Stimulated activated naive CD8-positive, alpha-beta T cell treated with anti-CD3 and anti-CD28 coated beads, Interleukin-15, Interleukin-2, amounts not matched to agents 100 ng/mL and 50 ng/mL, for 24 hours (primary cell): ENCODE measurements at regions not wholly inside any gene's neighbourhood (a gene's known extent, or its start where the extent isn't known, plus 50 kb on each side); places are given as distances from the start of the nearest gene placed in this dataset.

Experiments
- H3K27ac Mint-ChIP-seq: one replicate; pipeline ENCODE4 v1.8.0; 2021; ENCODE audit warnings: mild to moderate bottlenecking, mixed read lengths
- H3K27me3 Mint-ChIP-seq: one replicate; pipeline ENCODE4 v1.8.0; 2021; ENCODE audit warnings: mixed read lengths
- H3K36me3 Mint-ChIP-seq: one replicate; pipeline ENCODE4 v1.8.0; 2021; ENCODE audit warnings: low read depth, mixed read lengths
- H3K4me1 Mint-ChIP-seq: one replicate; pipeline ENCODE4 v1.8.0; 2021; ENCODE audit warnings: low read depth, mixed read lengths
- H3K4me3 Mint-ChIP-seq: one replicate; pipeline ENCODE4 v1.8.0; 2021; ENCODE audit warnings: mild to moderate bottlenecking, mixed read lengths
- H3K9me3 Mint-ChIP-seq: one replicate; pipeline ENCODE4 v1.8.0; 2021; ENCODE audit warnings: mixed read lengths

- Mint-ChIP-seq H3K27me3 (peaks cover 15% of the 10 kb centered on the region), H3K4me3 (no peak overlapping the region), H3K4me1 (peaks cover 3% of the 10 kb centered on the region), H3K9me3 (no peaks in the 10 kb centered on the region), H3K36me3 (no peaks in the 10 kb centered on the region), H3K27ac (no peak overlapping the region)
Measured at GRCh38 chr20:52267418-52267817, 75.8 kb upstream of the ZFP64 start.

- no peak overlapping the region for H3K27ac Mint-ChIP-seq
- peaks cover 20% of the 10 kb centered on the region for H3K27me3 Mint-ChIP-seq
- no peak overlapping the region for H3K4me3 Mint-ChIP-seq
Measured at GRCh38 chr20:52263757-52264156, 72.2 kb upstream of the ZFP64 start.

GRCh38 chr20:52261792-52262191 is 70.2 kb upstream of the ZFP64 start:
- Mint-ChIP-seq H3K27me3 (peaks cover 19% of the 10 kb centered on the region), H3K9me3 (peaks cover 10% of the 10 kb centered on the region), H3K27ac (no peak overlapping the region), H3K36me3 (peaks cover 3% of the 10 kb centered on the region), H3K4me1 (no peaks in the 10 kb centered on the region), H3K4me3 (no peak overlapping the region)

More at GRCh38 chr20:52263757-52264156, 72.2 kb upstream of the ZFP64 start:
- Mint-ChIP-seq H3K4me1 (peaks cover 3% of the 10 kb centered on the region), H3K36me3 (no peaks in the 10 kb centered on the region), H3K9me3 (peaks cover 1% of the 10 kb centered on the region)

- Mint-ChIP-seq H3K27me3 (peaks cover 17% of the 10 kb centered on the region), H3K36me3 (peaks cover 3% of the 10 kb centered on the region), H3K9me3 (peaks cover 12% of the 10 kb centered on the region), H3K4me3 (no peak overlapping the region), H3K4me1 (no peaks in the 10 kb centered on the region), H3K27ac (no peak overlapping the region)
Measured at GRCh38 chr20:52259295-52259694, 67.7 kb upstream of the ZFP64 start.

GRCh38 chr20:52256454-52256853 is 64.9 kb upstream of the ZFP64 start:
- peaks cover 10% of the 10 kb centered on the region for H3K27me3 Mint-ChIP-seq
- peaks cover 16% of the 10 kb centered on the region for H3K9me3 Mint-ChIP-seq
- no peak overlapping the region for H3K4me3 Mint-ChIP-seq
- no peaks in the 10 kb centered on the region for H3K4me1 Mint-ChIP-seq
- no peak overlapping the region for H3K27ac Mint-ChIP-seq
- peaks cover 3% of the 10 kb centered on the region for H3K36me3 Mint-ChIP-seq

GRCh38 chr20:52252664-52253063 is 61.1 kb upstream of the ZFP64 start:
- peaks cover 6% of the 10 kb centered on the region for H3K27me3 Mint-ChIP-seq
- no peaks in the 10 kb centered on the region for H3K36me3 Mint-ChIP-seq
- H3K4me1 Mint-ChIP-seq = no peaks in the 10 kb centered on the region
- no peak overlapping the region for H3K4me3 Mint-ChIP-seq
- H3K9me3 Mint-ChIP-seq = peaks cover 7% of the 10 kb centered on the region
- H3K27ac Mint-ChIP-seq = no peak overlapping the region

GRCh38 chr20:52251827-52252226 is 60.2 kb upstream of the ZFP64 start:
- Mint-ChIP-seq H3K4me3 (no peak overlapping the region), H3K4me1 (no peaks in the 10 kb centered on the region), H3K27me3 (peaks cover 6% of the 10 kb centered on the region), H3K36me3 (no peaks in the 10 kb centered on the region), H3K27ac (no peak overlapping the region), H3K9me3 (peaks cover 6% of the 10 kb centered on the region)

GRCh38 chr20:52251136-52251700 is 59.6 kb upstream of the ZFP64 start:
- peaks cover 6% of the 10 kb centered on the region for H3K9me3 Mint-ChIP-seq
- no peak overlapping the region for H3K4me3 Mint-ChIP-seq
- no peak overlapping the region for H3K27ac Mint-ChIP-seq

GRCh38 chr20:52247548-52247947 is 56.0 kb upstream of the ZFP64 start:
- H3K4me3 Mint-ChIP-seq = no peak overlapping the region
- no peaks in the 10 kb centered on the region for H3K36me3 Mint-ChIP-seq
- no peak overlapping the region for H3K27ac Mint-ChIP-seq
- peaks cover 2% of the 10 kb centered on the region for H3K27me3 Mint-ChIP-seq
- H3K4me1 Mint-ChIP-seq = no peaks in the 10 kb centered on the region
- no peaks in the 10 kb centered on the region for H3K9me3 Mint-ChIP-seq

More at GRCh38 chr20:52251136-52251700, 59.6 kb upstream of the ZFP64 start:
- H3K27me3 Mint-ChIP-seq = peaks cover 9% of the 10 kb centered on the region
- no peaks in the 10 kb centered on the region for H3K4me1 Mint-ChIP-seq
- no peaks in the 10 kb centered on the region for H3K36me3 Mint-ChIP-seq

- Mint-ChIP-seq H3K27me3 (peaks cover 2% of the 10 kb centered on the region), H3K36me3 (no peaks in the 10 kb centered on the region), H3K4me3 (no peak overlapping the region), H3K9me3 (no peaks in the 10 kb centered on the region), H3K27ac (no peak overlapping the region), H3K4me1 (peaks cover 4% of the 10 kb centered on the region)
Measured at GRCh38 chr20:52246366-52246765, 54.8 kb upstream of the ZFP64 start.

- H3K4me3 Mint-ChIP-seq = no peak overlapping the region
- H3K9me3 Mint-ChIP-seq = no peaks in the 10 kb centered on the region
- H3K4me1 Mint-ChIP-seq = peaks cover 4% of the 10 kb centered on the region
- no peaks in the 10 kb centered on the region for H3K36me3 Mint-ChIP-seq
- peaks cover 2% of the 10 kb centered on the region for H3K27me3 Mint-ChIP-seq
- H3K27ac Mint-ChIP-seq = no peak overlapping the region
Measured at GRCh38 chr20:52244702-52245101, 53.1 kb upstream of the ZFP64 start.

- Mint-ChIP-seq H3K27me3 (peaks cover 6% of the 10 kb centered on the region), H3K9me3 (no peaks in the 10 kb centered on the region), H3K4me3 (no peak overlapping the region), H3K36me3 (no peaks in the 10 kb centered on the region), H3K27ac (no peak overlapping the region), H3K4me1 (peaks cover 4% of the 10 kb centered on the region)
Measured at GRCh38 chr20:52242237-52243230, 51.0 kb upstream of the ZFP64 start.
